Adrenal gland (tissue), 9 donors: ENCODE measurements at regions not wholly inside any gene's neighbourhood (a gene's known extent, or its start where the extent isn't known, plus 50 kb on each side); places are given as distances from the start of the nearest gene placed in this dataset.

Experiments used
- DNase-seq, 7 donors: peaks; one replicate each; pipeline ENCODE4 v3.0.0-alpha.2; 2019 to 2020
- H3K27ac ChIP-seq, 5 donors: fragments of 200-600 bp; sonication (generic) in 4 of 5; 1 replicate in 3 of 5; 2 replicates in 2 of 5; pipeline versions ENCODE4 v1.5.1 to v1.8.0; 2016 to 2020; ENCODE audit warnings: mild to moderate bottlenecking in 1 of 5
- H3K27me3 ChIP-seq: fragments of 200-600 bp; 2 replicates; pipeline ENCODE4 v1.8.0; 2021
- H3K36me3 ChIP-seq, 2 donors: fragments of 200-600 bp; replicated peaks in 1 of 2; 1 replicate in 1 of 2; 2 replicates in 1 of 2; pipeline versions ENCODE4 v1.5.1 to v1.8.0; 2018 to 2022
- H3K4me1 ChIP-seq, 2 donors: fragments of 200-600 bp; replicated peaks in 1 of 2; 1 replicate in 1 of 2; 2 replicates in 1 of 2; pipeline versions ENCODE4 v1.5.1 to v1.8.0; 2018 to 2021
- H3K4me3 ChIP-seq, 4 donors: fragments of 200-600 bp; sonication (generic) in 3 of 4; one replicate each; pipeline ENCODE4 v1.5.1; 2016 to 2018
- H3K9me3 ChIP-seq, 3 donors: fragments of 200-600 bp; sonication (generic) in 1 of 3; replicated peaks in 1 of 3; 1 replicate in 2 of 3; 2 replicates in 1 of 3; pipeline versions ENCODE4 v1.5.1 to v1.8.0; 2016 to 2021
- CTCF ChIP-seq, 6 experiments: fragments of 450-650 bp in 4 of 6; fragments of 200-600 bp in 2 of 6; sonication (generic) in 1 of 6; IDR thresholded peaks; 1 replicate in 5 of 6; 2 replicates in 1 of 6; pipeline versions ENCODE4 v1.5.1 to v1.8.0; 2016 to 2021; ENCODE audit warnings: antibody characterized with exemption in 6 of 6, mild to moderate bottlenecking in 2 of 6, moderate library complexity in 1 of 6
- POLR2A ChIP-seq, 2 donors: fragments of 450-650 bp; IDR thresholded peaks; one replicate each; pipeline ENCODE4 v1.6.1; 2017; ENCODE audit warnings: antibody characterized with exemption in 2 of 2, mild to moderate bottlenecking in 2 of 2, moderate library complexity in 1 of 2
- WGBS, 4 donors: extraction: QIAGEN DNeasy Blood & Tissue Kit in 2 of 4; methylation state at CpG; one replicate each; pipeline versions ENCODE4 v1.1.5 to v1.1.7; 2013 to 2017; 5-methylcytosine and 5-hydroxymethylcytosine counted together
- intact Hi-C, 2 donors: fragments of 100-400 bp; cut with DNase I; formaldehyde crosslinking; loops; one replicate each; pipeline versions ENCODE4 v1.14.1 to v1.15.0; 2022 to 2023
- donor health status: healthy with polysubstance abuse.
- donor health status: Bipolar disorder and iron deficiency.
- donor health status: DM: yes; HTN: yes; CAD: no.
- donor health status: DM: no; HTN: no; CAD: no.
- donor health status: DM: no; HTN: no; CAD: no.

- Histone ChIP-seq H3K4me1 (no peaks in the 10 kb centered on the region), H3K36me3 (no peaks in the 10 kb centered on the region), H3K27ac (no peak overlapping the region), H3K27me3 (no peaks in the 10 kb centered on the region), H3K9me3 (no peaks in the 10 kb centered on the region), H3K4me3 (no peak overlapping the region)
- WGBS, 4 donors, result 85 to 88% (median 85%) methylated on average over 33 to 44 of the region's 44 CpGs
- TF ChIP-seq CTCF (IDR thresholded peaks at IDR 0.05), result no peak
- no peak for TF ChIP-seq POLR2A (IDR thresholded peaks at IDR 0.05)
- DNase-seq, result no peak
- intact Hi-C loops, result no loop called here
Observed at GRCh38 chr7:57256637-57257375, 124.6 kb upstream of the ZNF479 start.

GRCh38 chr7:57274535-57275283, 142.5 kb upstream of the ZNF479 start:
- whole genome bisulfite sequencing, 4 donors, result 33 to 57% (median 50%) methylated on average over 1 of the region's 1 CpG
- H3K9me3 ChIP-seq, result peaks cover 0 to 22% (median 0%) of the 10 kb centered on the region in 3 donors
- DNase-seq, result no peak
- H3K27me3 ChIP-seq, result no peaks in the 10 kb centered on the region
- intact Hi-C loops, result no loop called here
- no peaks in the 10 kb centered on the region for H3K36me3 ChIP-seq
- TF ChIP-seq POLR2A (IDR thresholded peaks at IDR 0.05) (no peak), CTCF (IDR thresholded peaks at IDR 0.05) (no peak)
- no peak overlapping the region for H3K4me3 ChIP-seq
- no peaks in the 10 kb centered on the region for H3K4me1 ChIP-seq
- no peak overlapping the region for H3K27ac ChIP-seq

GRCh38 chr7:57300747-57301146, 149.2 kb upstream of the ZNF716 start:
- no peak for TF ChIP-seq POLR2A (IDR thresholded peaks at IDR 0.05)
- no peak for TF ChIP-seq CTCF (IDR thresholded peaks at IDR 0.05)
- intact Hi-C loops, result no loop called here
- no peaks in the 10 kb centered on the region for H3K36me3 ChIP-seq

GRCh38 chr7:57305192-57305748, 144.7 kb upstream of the ZNF716 start:
- H3K4me1 ChIP-seq, result no peaks in the 10 kb centered on the region
- TF ChIP-seq CTCF (IDR thresholded peaks at IDR 0.05) (peak; percentile 25 to 51 (median 46)), POLR2A (IDR thresholded peaks at IDR 0.05) (no peak)
- peak in 4 of 7 donors; percentile 10 to 26 (median 18) for DNase-seq
- 47 to 61% (median 53%) methylated on average over 14 to 17 of the region's 17 CpGs for WGBS, 4 donors
- no peaks in the 10 kb centered on the region for H3K27me3 ChIP-seq
- no peaks in the 10 kb centered on the region for H3K36me3 ChIP-seq
- H3K27ac ChIP-seq, result no peak overlapping the region
- H3K4me3 ChIP-seq, result no peak overlapping the region
- intact Hi-C loops, result no loop called here
- no peaks in the 10 kb centered on the region for H3K9me3 ChIP-seq

More at GRCh38 chr7:57300747-57301146, 149.2 kb upstream of the ZNF716 start:
- 56 to 82% (median 67%) methylated on average over 4 of the region's 4 CpGs for WGBS, 4 donors
- no peaks in the 10 kb centered on the region for H3K9me3 ChIP-seq
- no peaks in the 10 kb centered on the region for H3K4me1 ChIP-seq
- no peak for DNase-seq
- H3K4me3 ChIP-seq, result no peak overlapping the region
- H3K27me3 ChIP-seq, result no peaks in the 10 kb centered on the region
- H3K27ac ChIP-seq, result no peak overlapping the region
